ENCODE measurements at regions not wholly inside any gene's neighbourhood (a gene's known extent, or its start where the extent isn't known, plus 50 kb on each side); places are given as distances from the start of the nearest gene placed in this dataset.

DNA sequence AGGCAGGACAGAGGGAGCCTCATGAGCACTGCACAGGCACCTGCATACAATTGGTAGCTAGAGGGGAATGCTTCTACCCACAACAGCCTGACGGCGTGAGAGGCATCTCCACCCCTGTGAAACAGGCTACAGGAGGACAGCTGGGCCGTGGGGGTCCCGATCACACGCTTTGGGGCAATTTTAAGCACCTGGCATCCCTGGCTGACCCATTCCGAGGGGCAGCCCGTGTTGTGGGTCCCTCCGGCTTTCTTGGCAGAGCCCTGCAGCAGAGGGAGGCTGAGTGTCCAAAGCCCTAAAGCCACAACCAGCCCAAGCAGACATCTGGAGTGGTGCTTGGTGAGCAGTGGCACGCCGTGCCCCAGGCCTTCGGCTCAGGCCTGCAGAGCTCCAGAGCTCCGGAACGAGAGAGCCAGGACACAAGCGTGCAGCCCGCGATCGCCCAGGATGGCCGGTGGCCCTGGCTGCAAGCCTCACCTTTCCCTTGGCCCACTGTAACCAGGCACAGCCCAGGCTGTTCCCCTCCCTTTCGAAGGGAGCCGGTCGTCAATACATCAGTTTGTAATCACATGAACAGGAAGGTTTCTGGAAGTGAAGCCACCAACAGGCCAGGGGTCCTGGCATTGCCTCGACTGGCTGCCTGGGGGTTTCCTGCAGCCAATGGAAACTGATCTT, 81.4 kb downstream of the DLL1 start:
- Mint-ChIP-seq H3K9me3 (peaks cover 18% of the 10 kb centered on the region), H3K27ac (no peak overlapping the region)
- no peak for DNase-seq (ENCODE audit: low spot score)

More for the DNA sequence above, 81.4 kb downstream of the DLL1 start:
- H2AFZ ChIP-seq, result no peak overlapping the region
- no peaks in the 10 kb centered on the region for H3K27me3 ChIP-seq (ENCODE audit: insufficient read depth)
- H3F3A ChIP-seq (replicated peaks; ENCODE audit: low read depth), result no peaks in the 10 kb centered on the region
- H3K79me2 ChIP-seq (replicated peaks; ENCODE audit: insufficient read depth), result no peaks in the 10 kb centered on the region
- H3K4me1 Mint-ChIP-seq, result no peaks in the 10 kb centered on the region
- no peak overlapping the region for H3K4me2 ChIP-seq
- H3K36me3 Mint-ChIP-seq (ENCODE audit: low read depth), result peaks cover 15% of the 10 kb centered on the region
- H3K36me3 ChIP-seq (ENCODE audit: insufficient read depth), result no peaks in the 10 kb centered on the region
- H3K9me2 ChIP-seq (ENCODE audit: insufficient read depth), result no peaks in the 10 kb centered on the region
- TF ChIP-seq, protein P1, sequence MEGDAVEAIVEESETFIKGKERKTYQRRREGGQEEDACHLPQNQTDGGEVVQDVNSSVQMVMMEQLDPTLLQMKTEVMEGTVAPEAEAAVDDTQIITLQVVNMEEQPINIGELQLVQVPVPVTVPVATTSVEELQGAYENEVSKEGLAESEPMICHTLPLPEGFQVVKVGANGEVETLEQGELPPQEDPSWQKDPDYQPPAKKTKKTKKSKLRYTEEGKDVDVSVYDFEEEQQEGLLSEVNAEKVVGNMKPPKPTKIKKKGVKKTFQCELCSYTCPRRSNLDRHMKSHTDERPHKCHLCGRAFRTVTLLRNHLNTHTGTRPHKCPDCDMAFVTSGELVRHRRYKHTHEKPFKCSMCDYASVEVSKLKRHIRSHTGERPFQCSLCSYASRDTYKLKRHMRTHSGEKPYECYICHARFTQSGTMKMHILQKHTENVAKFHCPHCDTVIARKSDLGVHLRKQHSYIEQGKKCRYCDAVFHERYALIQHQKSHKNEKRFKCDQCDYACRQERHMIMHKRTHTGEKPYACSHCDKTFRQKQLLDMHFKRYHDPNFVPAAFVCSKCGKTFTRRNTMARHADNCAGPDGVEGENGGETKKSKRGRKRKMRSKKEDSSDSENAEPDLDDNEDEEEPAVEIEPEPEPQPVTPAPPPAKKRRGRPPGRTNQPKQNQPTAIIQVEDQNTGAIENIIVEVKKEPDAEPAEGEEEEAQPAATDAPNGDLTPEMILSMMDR (conservative IDR thresholded peaks at IDR 0.05; ENCODE audit: low read depth in 2 of 2), result no peak
- TF ChIP-seq ZNF114 (CRISPR knock-in tag; IDR thresholded peaks at IDR 0.05) (no peak), NANOG (IDR thresholded peaks at IDR 0.05; ENCODE audit: borderline replicate concordance) (no peak), CREB1 (CRISPR knock-in tag; IDR thresholded peaks at IDR 0.05; ENCODE audit: low read depth) (no peak), REST (IDR thresholded peaks at IDR 0.05; ENCODE audit: unreplicated experiment) (no peak), EZH2phosphoT487 (IDR thresholded peaks at IDR 0.05; ENCODE audit: unreplicated experiment) (no peak), ZNF462 (CRISPR knock-in tag; IDR thresholded peaks at IDR 0.05) (no peak), EZH2 (IDR thresholded peaks at IDR 0.05; ENCODE audit: low read depth, unreplicated experiment) (no peak), ETS1 (IDR thresholded peaks at IDR 0.05) (no peak), POLR2AphosphoS5 (IDR thresholded peaks at IDR 0.05; ENCODE audit: low read depth) (no peak), JUNB (IDR thresholded peaks at IDR 0.05; ENCODE audit: unreplicated experiment) (no peak), ZNF331 (CRISPR knock-in tag; IDR thresholded peaks at IDR 0.05; ENCODE audit: low read depth) (no peak), STAT1 (IDR thresholded peaks at IDR 0.05; ENCODE audit: unreplicated experiment) (no peak)
- H3K27me3 Mint-ChIP-seq (ENCODE audit: insufficient read depth, low read depth, poor library complexity), result peaks cover 13% of the 10 kb centered on the region
- no peaks in the 10 kb centered on the region for H3K4me1 ChIP-seq (ENCODE audit: insufficient read depth)
- H4K20me1 ChIP-seq (replicated peaks; ENCODE audit: insufficient read depth), result no peaks in the 10 kb centered on the region
- no peak overlapping the region for H3K4me3 ChIP-seq
- H3K4me3 Mint-ChIP-seq, result no peak overlapping the region
- H3K27ac ChIP-seq (ENCODE audit: low read depth), result no peak overlapping the region
- ATAC-seq, result no peak

Data from GM23338 (cell line).